A549 (cell line): ENCODE measurements at regions not wholly inside any gene's neighbourhood (a gene's known extent, or its start where the extent isn't known, plus 50 kb on each side); places are given as distances from the start of the nearest gene placed in this dataset.
"Not testable (repeated sequence)": the region's sequence is repeated elsewhere in the genome, so short reads cannot be mapped to it uniquely, and the experiment has no call there.

Experiments used
- ATAC-seq, 2 experiments: fragments of 200-7000 bp in 1 of 2; fragments of >200 bp in 1 of 2; cut with Nextera tagmentation in 1 of 2; cut with Tn5 transposase in 1 of 2; 3 replicates each; pipeline versions ENCODE4 v1.8.0 to v1.9.1; 2018 to 2020; ENCODE audit warnings: mild to moderate bottlenecking in 1 of 2, moderate library complexity in 1 of 2
- CTCF ChIA-PET: fragments of 300-600 bp; sonication (Branson Sonifier 250); formaldehyde crosslinking; extraction: SDS; loops from one replicate; lab custom pipeline; 2021; ENCODE audit warnings: antibody characterized with exemption, inconsistent platforms; lab: Yijun Ruan, JAX
- POLR2A ChIA-PET: fragments of 350-600 bp; formaldehyde crosslinking; extraction: SDS; loops from one replicate; lab custom pipeline; 2021; ENCODE audit warnings: antibody characterized with exemption, inconsistent platforms; lab: Yijun Ruan, JAX
- DNase-seq, 2 experiments: peaks; one replicate each; pipeline versions ENCODE4 v3.0.0 to v3.0.0-alpha.2; 2011 to 2016; ENCODE audit warnings: low read depth in 1 of 2, low spot score in 1 of 2
- FAIRE-seq: peaks from 2 replicates; lab custom pipeline; 2011; peaks lifted over from hg19 to GRCh38; lab: Jason Lieb, UNC
- H3K27ac ChIP-seq, 2 experiments: fragments of >200 bp; sonication (Bioruptor Twin); formaldehyde crosslinking; 3 replicates each; pipeline ENCODE4 v1.5.1; 2016 to 2017
- H3K4me1 ChIP-seq: fragments of >200 bp; sonication (Bioruptor Twin); formaldehyde crosslinking; 3 replicates; pipeline ENCODE4 v1.6.1; 2016
- H3K4me2 ChIP-seq: fragments of >200 bp; sonication (Bioruptor Twin); formaldehyde crosslinking; 3 replicates; pipeline ENCODE4 v1.6.1; 2016
- H3K4me3 ChIP-seq: fragments of >200 bp; sonication (Bioruptor Twin); formaldehyde crosslinking; 3 replicates; pipeline ENCODE4 v1.5.1; 2016
- H3K9me3 ChIP-seq: fragments of >200 bp; sonication (Bioruptor Twin); formaldehyde crosslinking; 3 replicates; pipeline ENCODE4 v1.6.1; 2016
- BHLHE40 ChIP-seq: IDR thresholded peaks from 2 replicates; pipeline ENCODE4 v1.6.1; 2012; ENCODE audit warnings: low read depth, low read length, inconsistent platforms
- CEBPB ChIP-seq, 2 experiments: fragments of >200 bp in 1 of 2; sonication (Bioruptor Twin) in 1 of 2; formaldehyde crosslinking in 1 of 2; IDR thresholded peaks; 2 replicates each; pipeline ENCODE4 v1.6.1; 2012 to 2016
- CHD2 ChIP-seq: fragments of 150-350 bp; IDR thresholded peaks from 2 replicates; pipeline ENCODE4 v1.6.1; 2014; ENCODE audit warnings: low read length; ENCODE audit not compliant: partially characterized antibody
- CTCF ChIP-seq: fragments of >200 bp; sonication (Bioruptor Twin); formaldehyde crosslinking; IDR thresholded peaks from 3 replicates; pipeline ENCODE4 v1.5.1; 2016
- EHF ChIP-seq: fragments of 250-450 bp; sonication (Bioruptor Pico); IDR thresholded peaks from 2 replicates; pipeline ENCODE4 v1.5.0; 2020; ENCODE audit warnings: mild to moderate bottlenecking
- FOSL2 ChIP-seq, 2 experiments: fragments of 450-650 bp in 1 of 2; fragments of >200 bp in 1 of 2; sonication (Bioruptor Twin) in 1 of 2; formaldehyde crosslinking; IDR thresholded peaks; 2 replicates each; pipeline versions ENCODE4 v1.5.0 to v1.6.1; 2016 to 2020; ENCODE audit warnings: mild to moderate bottlenecking in 1 of 2, moderate library complexity in 1 of 2
- FOXS1 ChIP-seq: fragments of 250-450 bp; sonication (Bioruptor Pico); IDR thresholded peaks from 2 replicates; pipeline ENCODE4 v1.5.0; 2020; ENCODE audit warnings: mild to moderate bottlenecking, moderate library complexity
- HEYL ChIP-seq: fragments of 250-450 bp; sonication (Bioruptor Pico); IDR thresholded peaks from 2 replicates; pipeline ENCODE4 v1.8.0; 2021; ENCODE audit warnings: mild to moderate bottlenecking, moderate library complexity
- HOXB5 ChIP-seq: fragments of 250-450 bp; sonication (Bioruptor Pico); IDR thresholded peaks from 2 replicates; pipeline ENCODE4 v1.5.0; 2020; ENCODE audit warnings: mild to moderate bottlenecking, moderate library complexity
- JUN ChIP-seq, 2 experiments: fragments of >200 bp; sonication (Bioruptor Twin); formaldehyde crosslinking; IDR thresholded peaks; 2 replicates in 1 of 2; 3 replicates in 1 of 2; pipeline ENCODE4 v1.6.1; 2016 to 2017
- KDM5A ChIP-seq: fragments of 200-600 bp; sonication (generic); IDR thresholded peaks from 2 replicates; pipeline ENCODE4 v1.6.1; 2016; ENCODE audit warnings: antibody characterized with exemption, mild to moderate bottlenecking
- MAFK ChIP-seq: fragments of 450-650 bp; IDR thresholded peaks from 2 replicates; pipeline ENCODE4 v1.6.1; 2014; ENCODE audit not compliant: partially characterized antibody
- MAZ ChIP-seq: fragments of 150-350 bp; IDR thresholded peaks from 2 replicates; pipeline ENCODE4 v1.6.1; 2014; ENCODE audit warnings: antibody characterized with exemption, low read depth, low read length, borderline replicate concordance
- NFE2L2 ChIP-seq: fragments of 150-350 bp; conservative IDR thresholded peaks from 2 replicates; pipeline ENCODE4 v1.6.1; 2014; ENCODE audit warnings: low read length
- NR3C1 ChIP-seq: fragments of >200 bp; sonication (Bioruptor Twin); formaldehyde crosslinking; IDR thresholded peaks from 3 replicates; pipeline ENCODE4 v1.6.1; 2017
- RAD21 ChIP-seq, 2 experiments: fragments of >200 bp in 1 of 2; sonication (Bioruptor Twin) in 1 of 2; formaldehyde crosslinking in 1 of 2; IDR thresholded peaks in 1 of 2; conservative IDR thresholded peaks in 1 of 2; 2 replicates in 1 of 2; 3 replicates in 1 of 2; pipeline ENCODE4 v1.6.1; 2012 to 2018; ENCODE audit warnings: inconsistent platforms in 1 of 2
- TP53 ChIP-seq: fragments of 250-450 bp; sonication (Bioruptor Pico); IDR thresholded peaks from 2 replicates; pipeline ENCODE4 v1.5.0; 2021; ENCODE audit warnings: mild to moderate bottlenecking, moderate library complexity
- ZC3H11A ChIP-seq: fragments of 450-650 bp; IDR thresholded peaks from 2 replicates; pipeline ENCODE4 v1.6.1; 2014; ENCODE audit warnings: antibody characterized with exemption, mild to moderate bottlenecking
- ZFP36 ChIP-seq: fragments of 450-650 bp; IDR thresholded peaks from 2 replicates; pipeline ENCODE4 v1.6.1; 2014; ENCODE audit warnings: borderline replicate concordance; ENCODE audit not compliant: partially characterized antibody
- WGBS: methylation state at CpG from one replicate; pipeline ENCODE4 v1.1.6; 2017; ENCODE audit errors: missing lambda C conversion rate; 5-methylcytosine and 5-hydroxymethylcytosine counted together
- TF ChIP-seq, protein P1 (sequence below): fragments of >200 bp; sonication (Bioruptor Twin); formaldehyde crosslinking; IDR thresholded peaks from 2 replicates; pipeline ENCODE4 v1.6.1; 2016
- TF ChIP-seq, protein P2 (sequence below): IDR thresholded peaks from 2 replicates; pipeline ENCODE4 v1.6.1; 2012
- TF ChIP-seq, protein P3 (sequence below): IDR thresholded peaks from 2 replicates; pipeline ENCODE4 v1.6.1; 2012

DNA sequence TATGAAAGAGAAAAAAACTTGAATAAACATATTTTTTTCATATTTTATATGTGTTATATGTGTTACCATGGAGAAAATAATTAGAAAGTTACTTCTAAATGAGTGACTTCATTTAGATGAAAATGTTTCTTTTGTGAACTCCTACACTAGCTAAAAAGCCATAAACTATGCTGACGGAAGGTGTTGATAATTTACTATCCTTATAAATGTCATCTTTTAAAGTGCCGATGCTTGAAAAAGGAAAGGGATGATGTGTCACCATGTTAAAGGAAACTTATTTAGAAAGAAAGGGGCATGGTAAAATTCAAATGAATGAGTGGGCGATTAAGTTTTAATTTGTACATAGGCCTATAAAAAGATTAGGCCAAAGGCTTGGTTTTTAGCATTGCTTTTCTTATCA is 133.8 kb downstream of the SPRY1 start (continued):
- TF ChIP-seq NR3C1 (no peak), MAFK (no peak), RAD21 (conservative IDR thresholded peaks at IDR 0.05 in 1 of 2, IDR thresholded peaks at IDR 0.05 in 1 of 2) (no peak), BHLHE40 (no peak), CHD2 (no peak), HOXB5 (no peak)
- TF ChIP-seq, protein P1, sequence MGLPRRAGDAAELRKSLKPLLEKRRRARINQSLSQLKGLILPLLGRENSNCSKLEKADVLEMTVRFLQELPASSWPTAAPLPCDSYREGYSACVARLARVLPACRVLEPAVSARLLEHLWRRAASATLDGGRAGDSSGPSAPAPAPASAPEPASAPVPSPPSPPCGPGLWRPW = no peak
- TF ChIP-seq, protein P2, sequence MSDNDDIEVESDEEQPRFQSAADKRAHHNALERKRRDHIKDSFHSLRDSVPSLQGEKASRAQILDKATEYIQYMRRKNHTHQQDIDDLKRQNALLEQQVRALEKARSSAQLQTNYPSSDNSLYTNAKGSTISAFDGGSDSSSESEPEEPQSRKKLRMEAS = no peak

- Histone ChIP-seq H3K4me2 (no peak overlapping the region), H3K9me3 (no peaks in the 10 kb centered on the region), H3K27ac (no peak overlapping the region), H3K4me1 (no peaks in the 10 kb centered on the region), H3K4me3 (no peak overlapping the region)
- WGBS = 92% methylated on average over 1 of the region's 1 CpG
- DNase-seq = no peak
- TF ChIP-seq, protein P3, sequence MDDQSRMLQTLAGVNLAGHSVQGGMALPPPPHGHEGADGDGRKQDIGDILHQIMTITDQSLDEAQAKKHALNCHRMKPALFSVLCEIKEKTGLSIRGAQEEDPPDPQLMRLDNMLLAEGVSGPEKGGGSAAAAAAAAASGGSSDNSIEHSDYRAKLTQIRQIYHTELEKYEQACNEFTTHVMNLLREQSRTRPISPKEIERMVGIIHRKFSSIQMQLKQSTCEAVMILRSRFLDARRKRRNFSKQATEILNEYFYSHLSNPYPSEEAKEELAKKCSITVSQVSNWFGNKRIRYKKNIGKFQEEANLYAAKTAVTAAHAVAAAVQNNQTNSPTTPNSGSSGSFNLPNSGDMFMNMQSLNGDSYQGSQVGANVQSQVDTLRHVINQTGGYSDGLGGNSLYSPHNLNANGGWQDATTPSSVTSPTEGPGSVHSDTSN = no peak
- no peak for TF ChIP-seq ZFP36
- no peak for TF ChIP-seq MAZ
- no peak for TF ChIP-seq HEYL (CRISPR knock-in tag)
- no peak for TF ChIP-seq FOSL2 (IDR thresholded peaks at IDR 0.05)
- TF ChIP-seq FOSL2 (CRISPR knock-in tag; IDR thresholded peaks at IDR 0.05) = no peak
- POLR2A ChIA-PET = no interaction called here
- ATAC-seq = no peak
- FAIRE-seq = no peak
- CTCF ChIA-PET = no interaction called here
Measured at GRCh38 chr4:123535037-123535748, 138.6 kb downstream of the SPRY1 start.

DNA sequence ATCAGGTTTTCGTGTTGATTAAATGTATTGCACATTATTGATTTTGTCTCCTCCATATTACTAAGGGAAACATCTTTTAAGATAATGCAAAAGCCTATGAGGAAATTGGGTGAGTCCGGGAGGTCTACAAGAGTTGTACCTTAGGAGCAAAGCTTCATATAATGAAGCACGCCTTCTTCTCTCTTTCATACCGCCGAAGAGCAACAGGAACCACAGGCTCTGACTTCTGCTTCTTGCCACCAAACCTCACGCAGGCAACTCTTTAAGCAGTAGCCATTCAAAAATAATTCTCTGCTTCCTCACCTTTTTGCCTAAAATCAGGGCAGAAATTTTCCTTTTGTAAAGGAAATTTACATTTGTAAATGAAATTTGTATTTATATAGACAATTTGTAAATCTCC is 139.6 kb downstream of the SPRY1 start:
- POLR2A ChIA-PET = no interaction called here
- no peaks in the 10 kb centered on the region for H3K9me3 ChIP-seq
- no peak overlapping the region for H3K4me3 ChIP-seq
- CTCF ChIA-PET = no interaction called here
- H3K27ac ChIP-seq = no peak overlapping the region
- H3K4me2 ChIP-seq = no peak overlapping the region
- 79% methylated on average over 6 of the region's 6 CpGs for WGBS
- TF ChIP-seq EHF (CRISPR knock-in tag) = no peak
- no peak for TF ChIP-seq TP53
- TF ChIP-seq HOXB5 = no peak
- TF ChIP-seq JUN (IDR thresholded peaks at IDR 0.05) = no peak
- no peak for TF ChIP-seq FOXS1 (CRISPR knock-in tag)
- TF ChIP-seq CHD2 = no peak
- no peak for TF ChIP-seq CTCF
- TF ChIP-seq KDM5A = no peak
- TF ChIP-seq ZC3H11A = no peak
- no peak for TF ChIP-seq NFE2L2
- no peak for TF ChIP-seq CEBPB (IDR thresholded peaks at IDR 0.05)
- DNase-seq (no peak), FAIRE-seq (no peak), ATAC-seq (no peak)
- H3K4me1 ChIP-seq = no peaks in the 10 kb centered on the region

DNA sequence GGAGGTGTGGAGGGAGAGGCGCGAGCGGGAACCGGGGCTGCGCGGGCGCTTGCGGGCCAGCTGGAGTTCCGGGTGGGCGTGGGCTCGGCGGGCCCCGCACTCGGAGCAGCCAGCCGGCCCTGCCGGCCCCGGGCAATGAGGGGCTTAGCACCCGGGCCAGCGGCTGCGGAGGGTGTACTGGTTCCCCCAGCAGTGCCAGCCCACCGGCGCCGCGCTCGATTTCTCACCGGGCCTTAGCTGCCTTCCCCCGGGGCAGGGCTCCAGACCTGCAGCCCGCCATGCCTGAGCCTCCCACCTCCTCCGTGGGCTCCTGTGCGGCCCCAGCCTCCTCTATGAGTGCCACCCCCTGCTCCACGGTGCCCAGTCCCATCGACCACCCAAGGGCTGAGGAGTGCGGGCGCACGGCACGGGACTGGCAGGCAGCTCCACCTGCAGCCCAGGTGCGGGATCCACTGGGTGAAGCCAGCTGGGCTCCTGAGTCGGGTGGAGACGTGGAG is 141.4 kb downstream of the SPRY1 start:
- CTCF ChIA-PET = interaction anchor here (1.3 kb wide), 1 partner anchor 26 kb away, joined by 3 read pairs; no protein-coding TSS in a partner anchor
- FAIRE-seq, H3K4me2 ChIP-seq, ATAC-seq, DNase-seq, H3K9me3 ChIP-seq, H3K4me3 ChIP-seq, H3K27ac ChIP-seq, POLR2A ChIA-PET, H3K4me1 ChIP-seq: not testable (repeated sequence)
- no CpG with 5 or more reads among the region's 39 CpGs for WGBS
